NCI-H187 treated with DMSO at 0.1 percent for 48 hours (cell line): ENCODE measurements at regions not wholly inside any gene's neighbourhood (a gene's known extent, or its start where the extent isn't known, plus 50 kb on each side); places are given as distances from the start of the nearest gene placed in this dataset.
"Not testable (repeated sequence)": the region's sequence is repeated elsewhere in the genome, so short reads cannot be mapped to it uniquely, and the experiment has no call there.

Source experiments
- DNase-seq: peaks from one replicate; lab custom pipeline; 2025; lab: John Stamatoyannopoulos, UW

- DNase-seq: not testable (repeated sequence)
Observed at GRCh38 chr14:105752420-105752819, 226.0 kb downstream of the TMEM121 start.

- no peak for DNase-seq
Observed at GRCh38 chr14:105760691-105761344, 234.4 kb downstream of the TMEM121 start.

- DNase-seq: not testable (repeated sequence)
Observed at GRCh38 chr14:105761345-105761740, 235.0 kb downstream of the TMEM121 start.

GRCh38 chr14:105761842-105762241 lies 235.5 kb downstream of the TMEM121 start:
- no peak for DNase-seq

GRCh38 chr14:105762262-105762661 lies 235.9 kb downstream of the TMEM121 start:
- DNase-seq: not testable (repeated sequence)

- not testable (repeated sequence) for DNase-seq
Observed at GRCh38 chr14:105764254-105764901, 238.0 kb downstream of the TMEM121 start.

- DNase-seq: not testable (repeated sequence)
Observed at GRCh38 chr14:105765072-105765825, 238.9 kb downstream of the TMEM121 start.

GRCh38 chr14:105765893-105766614 lies 239.7 kb downstream of the TMEM121 start:
- DNase-seq: no peak

- no peak for DNase-seq
Observed at GRCh38 chr14:105767315-105767714, 240.9 kb downstream of the TMEM121 start.

GRCh38 chr14:105768039-105768438 lies 241.7 kb downstream of the TMEM121 start:
- DNase-seq: not testable (repeated sequence)

- not testable (repeated sequence) for DNase-seq
Observed at GRCh38 chr14:105769061-105769730, 242.8 kb downstream of the TMEM121 start.

GRCh38 chr14:105770619-105771216 lies 244.3 kb downstream of the TMEM121 start:
- DNase-seq: not testable (repeated sequence)

- DNase-seq: not testable (repeated sequence)
Observed at GRCh38 chr14:105771261-105772226, 245.2 kb downstream of the TMEM121 start.

GRCh38 chr14:105772710-105773250 lies 246.4 kb downstream of the TMEM121 start:
- DNase-seq: not testable (repeated sequence)

GRCh38 chr14:105773584-105773983 lies 247.2 kb downstream of the TMEM121 start:
- DNase-seq: no peak

- DNase-seq: no peak
Observed at GRCh38 chr14:105774001-105774400, 247.6 kb downstream of the TMEM121 start.

- DNase-seq: not testable (repeated sequence)
Observed at GRCh38 chr14:105774585-105775348, 248.4 kb downstream of the TMEM121 start.

GRCh38 chr14:105775349-105775923 lies 249.1 kb downstream of the TMEM121 start:
- not testable (repeated sequence) for DNase-seq
